Fibroblast of mammary gland (primary cell): ENCODE measurements at regions not wholly inside any gene's neighbourhood (a gene's known extent, or its start where the extent isn't known, plus 50 kb on each side); places are given as distances from the start of the nearest gene placed in this dataset.

Experiments used
- DNase-seq: peaks from one replicate; pipeline ENCODE4 v3.0.0-alpha.2; 2010; ENCODE audit warnings: low read depth
- H3K4me3 ChIP-seq: 2 replicates; pipeline ENCODE4 v1.5.1; 2011; ENCODE audit warnings: low read depth, mild to moderate bottlenecking, low read length, moderate library complexity; ENCODE audit not compliant: control insufficient read depth
- TF ChIP-seq, protein P1 (sequence below): conservative IDR thresholded peaks from 2 replicates; pipeline ENCODE4 v1.5.1; 2011; ENCODE audit warnings: low read depth, low read length, inconsistent platforms; ENCODE audit not compliant: control insufficient read depth, insufficient read depth

DNA sequence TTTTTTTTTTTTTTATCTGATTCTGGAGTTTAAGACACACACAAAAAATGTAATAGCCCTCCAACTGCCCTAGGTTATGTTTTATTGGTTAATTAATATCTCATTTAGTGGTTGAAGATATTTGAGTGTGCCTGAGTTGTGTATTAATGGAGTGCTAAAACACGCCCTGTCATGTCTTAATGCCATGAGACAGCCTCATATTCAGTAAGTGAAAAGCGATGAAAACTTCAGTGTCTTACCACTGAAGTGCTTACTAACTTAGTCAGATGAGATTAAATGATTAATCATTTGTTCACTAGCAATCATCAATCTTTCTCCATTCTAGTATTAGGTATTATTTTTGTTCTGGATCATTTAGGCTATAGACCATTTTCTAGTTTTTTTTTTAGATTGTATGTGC, 544.7 kb upstream of the ROBO2 start:
- DNase-seq = no peak
- H3K4me3 ChIP-seq = no peak overlapping the region
- TF ChIP-seq, protein P1, sequence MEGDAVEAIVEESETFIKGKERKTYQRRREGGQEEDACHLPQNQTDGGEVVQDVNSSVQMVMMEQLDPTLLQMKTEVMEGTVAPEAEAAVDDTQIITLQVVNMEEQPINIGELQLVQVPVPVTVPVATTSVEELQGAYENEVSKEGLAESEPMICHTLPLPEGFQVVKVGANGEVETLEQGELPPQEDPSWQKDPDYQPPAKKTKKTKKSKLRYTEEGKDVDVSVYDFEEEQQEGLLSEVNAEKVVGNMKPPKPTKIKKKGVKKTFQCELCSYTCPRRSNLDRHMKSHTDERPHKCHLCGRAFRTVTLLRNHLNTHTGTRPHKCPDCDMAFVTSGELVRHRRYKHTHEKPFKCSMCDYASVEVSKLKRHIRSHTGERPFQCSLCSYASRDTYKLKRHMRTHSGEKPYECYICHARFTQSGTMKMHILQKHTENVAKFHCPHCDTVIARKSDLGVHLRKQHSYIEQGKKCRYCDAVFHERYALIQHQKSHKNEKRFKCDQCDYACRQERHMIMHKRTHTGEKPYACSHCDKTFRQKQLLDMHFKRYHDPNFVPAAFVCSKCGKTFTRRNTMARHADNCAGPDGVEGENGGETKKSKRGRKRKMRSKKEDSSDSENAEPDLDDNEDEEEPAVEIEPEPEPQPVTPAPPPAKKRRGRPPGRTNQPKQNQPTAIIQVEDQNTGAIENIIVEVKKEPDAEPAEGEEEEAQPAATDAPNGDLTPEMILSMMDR = no peak

DNA sequence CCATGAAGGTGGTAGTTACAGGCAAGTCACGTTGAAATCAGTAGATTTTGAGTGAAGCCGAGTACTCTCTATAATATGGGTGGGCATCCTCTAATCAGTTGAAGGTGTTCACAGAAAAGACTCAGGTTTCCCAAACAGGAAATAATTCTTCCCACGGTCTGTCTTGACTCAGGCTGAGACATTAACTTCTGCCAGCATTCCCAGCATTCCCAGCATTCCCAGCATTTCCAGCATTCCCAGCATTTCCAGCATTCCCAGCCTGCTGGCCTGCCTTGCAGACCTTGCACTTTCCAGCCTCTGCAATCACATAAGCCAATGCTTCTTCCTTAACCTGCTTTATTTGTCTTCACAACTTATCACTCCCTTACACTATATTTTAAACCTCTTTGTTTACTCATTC, 542.3 kb upstream of the ROBO2 start:
- TF ChIP-seq, protein P1 = no peak
- no peak overlapping the region for H3K4me3 ChIP-seq
- DNase-seq = no peak

DNA sequence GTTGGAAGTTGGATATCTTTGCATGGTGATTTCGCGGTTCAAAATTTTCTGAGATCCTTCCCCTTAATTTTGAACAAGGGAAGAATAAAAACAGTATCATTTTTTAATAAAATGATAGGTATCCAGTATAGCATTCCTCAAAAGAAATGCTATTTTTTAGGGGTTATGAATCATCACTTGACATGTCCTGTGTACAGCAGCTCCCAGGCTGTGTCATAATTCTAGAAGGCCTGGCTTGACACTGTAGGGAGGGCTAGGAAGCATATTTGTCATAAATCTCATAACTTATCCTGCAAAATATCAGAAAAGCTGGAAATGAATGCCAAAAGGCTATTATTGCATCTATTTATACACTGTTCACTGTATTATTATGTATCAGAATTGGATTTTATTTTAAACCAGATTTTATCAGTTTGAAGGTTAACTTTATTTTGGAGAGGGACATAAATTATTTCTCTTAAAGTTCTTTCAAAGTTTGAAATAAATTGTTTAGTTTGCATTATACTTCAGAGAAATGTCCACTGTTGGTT, 539.1 kb upstream of the ROBO2 start:
- DNase-seq = no peak
- TF ChIP-seq, protein P1 = no peak
- H3K4me3 ChIP-seq = no peak overlapping the region

DNA sequence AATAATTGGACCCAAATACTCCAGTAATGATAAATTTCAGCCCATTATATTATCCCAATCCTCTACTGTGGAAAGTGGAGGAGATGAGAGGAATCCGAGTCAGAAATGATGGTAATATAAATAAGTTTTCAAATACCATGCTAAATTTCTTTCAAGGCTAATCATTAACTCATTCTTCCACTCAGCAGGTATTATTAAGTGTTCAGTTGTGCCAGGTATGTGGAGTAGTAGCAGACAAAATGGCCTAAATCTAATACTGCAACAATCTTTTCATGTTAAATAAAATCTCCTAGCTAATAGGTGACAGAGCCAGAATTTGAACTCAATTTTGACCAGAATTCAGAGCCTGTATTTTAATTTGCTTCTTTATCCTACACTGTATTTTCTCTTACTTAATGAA, 538.6 kb upstream of the ROBO2 start:
- no peak for DNase-seq
- TF ChIP-seq, protein P1 = no peak
- H3K4me3 ChIP-seq = no peak overlapping the region

DNA sequence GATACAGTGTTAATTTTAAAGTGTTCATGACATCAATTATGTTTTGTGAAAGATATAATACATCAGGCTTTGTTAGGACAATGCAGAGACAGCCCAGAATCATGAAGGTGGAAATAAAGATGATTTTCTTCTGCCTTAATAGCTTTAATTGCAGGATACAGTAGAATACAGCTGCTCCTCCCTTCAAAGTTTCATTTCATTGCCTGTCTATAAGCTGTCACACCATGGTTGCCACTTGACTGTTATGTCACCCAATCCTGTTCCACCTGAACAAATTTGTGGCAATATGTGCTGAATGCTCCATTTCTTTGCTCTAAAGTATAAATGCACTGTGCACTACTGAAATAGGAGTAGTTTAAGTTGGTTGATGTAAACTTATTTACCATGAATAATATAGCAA, 537.8 kb upstream of the ROBO2 start:
- no peak overlapping the region for H3K4me3 ChIP-seq
- DNase-seq = no peak
- TF ChIP-seq, protein P1 = no peak

DNA sequence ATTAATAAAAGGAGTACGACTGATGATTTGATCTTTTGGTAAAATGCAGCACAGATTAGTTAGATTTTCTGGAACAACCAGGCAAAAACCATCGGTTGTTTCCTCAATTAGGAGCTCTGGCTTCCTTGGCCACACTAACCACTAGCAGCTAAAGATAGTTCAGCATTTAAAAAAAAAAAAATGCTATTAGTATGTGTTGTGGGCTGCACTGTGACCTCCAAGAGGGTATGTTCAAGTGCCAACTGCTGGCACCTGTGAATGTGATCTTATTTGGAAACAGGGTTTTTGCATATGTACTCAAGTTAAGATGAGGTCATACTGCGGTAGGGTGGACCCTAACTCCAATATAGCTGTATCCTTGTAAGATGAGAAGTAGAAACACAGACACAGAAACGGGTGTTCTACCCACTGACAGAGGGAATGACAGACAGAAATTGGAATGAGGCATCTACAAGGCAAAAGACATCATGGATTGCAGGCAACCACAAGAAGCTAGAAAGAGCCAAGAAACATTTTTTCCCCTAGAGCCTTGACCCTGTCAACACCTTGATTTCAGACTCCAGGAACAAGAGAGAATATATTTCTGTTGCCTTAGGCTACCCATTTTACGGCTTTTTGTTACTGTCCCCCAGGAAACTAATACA, 534.6 kb upstream of the ROBO2 start:
- H3K4me3 ChIP-seq = no peak overlapping the region
- no peak for DNase-seq
- TF ChIP-seq, protein P1 = no peak
